Suppressor macrophage (primary cell): ENCODE measurements at regions not wholly inside any gene's neighbourhood (a gene's known extent, or its start where the extent isn't known, plus 50 kb on each side); places are given as distances from the start of the nearest gene placed in this dataset.
"Not testable (repeated sequence)": the region's sequence is repeated elsewhere in the genome, so short reads cannot be mapped to it uniquely, and the experiment has no call there.

ENCODE experiments used
- DNase-seq, 4 experiments: peaks; one replicate each; pipeline ENCODE4 v3.0.0-alpha.2; 2020 to 2022

- no peak for DNase-seq
Observed at GRCh38 chr6:121881974-121882667, 446.7 kb downstream of the GJA1 start.

- DNase-seq: no peak
Observed at GRCh38 chr6:121884091-121884490, 448.6 kb downstream of the GJA1 start.

GRCh38 chr6:121884620-121885019 lies 449.2 kb downstream of the GJA1 start:
- no peak for DNase-seq

- DNase-seq: no peak
Observed at GRCh38 chr6:121885399-121886152, 450.1 kb downstream of the GJA1 start.

- no peak for DNase-seq
Observed at GRCh38 chr6:121886223-121886830, 450.9 kb downstream of the GJA1 start.

GRCh38 chr6:121887724-121888123 lies 452.3 kb downstream of the GJA1 start:
- no peak for DNase-seq

- DNase-seq: no peak
Observed at GRCh38 chr6:121890307-121890910, 455.0 kb downstream of the GJA1 start.

- not testable (repeated sequence) for DNase-seq
Observed at GRCh38 chr6:121895731-121896130, 460.3 kb downstream of the GJA1 start.

GRCh38 chr6:121896363-121896762 lies 460.9 kb downstream of the GJA1 start:
- DNase-seq: no peak

GRCh38 chr6:121896771-121897170 lies 461.3 kb downstream of the GJA1 start:
- DNase-seq: no peak

- DNase-seq: no peak
Observed at GRCh38 chr6:121897337-121897760, 461.9 kb downstream of the GJA1 start.

- no peak for DNase-seq
Observed at GRCh38 chr6:121901432-121901831, 466.0 kb downstream of the GJA1 start.

GRCh38 chr6:121904559-121904958 lies 469.1 kb downstream of the GJA1 start:
- DNase-seq: no peak

- no peak for DNase-seq
Observed at GRCh38 chr6:121912905-121913304, 477.5 kb downstream of the GJA1 start.

- DNase-seq: no peak
Observed at GRCh38 chr6:121917263-121917829, 481.9 kb downstream of the GJA1 start.

GRCh38 chr6:121917834-121918559 lies 481.5 kb upstream of the HSF2 start:
- DNase-seq: no peak

- no peak for DNase-seq
Observed at GRCh38 chr6:121920616-121921015, 478.8 kb upstream of the HSF2 start.

GRCh38 chr6:121925024-121925423 lies 474.4 kb upstream of the HSF2 start:
- no peak for DNase-seq

GRCh38 chr6:121925534-121926255 lies 473.8 kb upstream of the HSF2 start:
- DNase-seq: no peak

GRCh38 chr6:121929301-121929700 lies 470.2 kb upstream of the HSF2 start:
- DNase-seq: no peak
